ENCODE measurements at regions not wholly inside any gene's neighbourhood (a gene's known extent, or its start where the extent isn't known, plus 50 kb on each side); places are given as distances from the start of the nearest gene placed in this dataset.
"Not testable (repeated sequence)": the region's sequence is repeated elsewhere in the genome, so short reads cannot be mapped to it uniquely, and the experiment has no call there.

DNA sequence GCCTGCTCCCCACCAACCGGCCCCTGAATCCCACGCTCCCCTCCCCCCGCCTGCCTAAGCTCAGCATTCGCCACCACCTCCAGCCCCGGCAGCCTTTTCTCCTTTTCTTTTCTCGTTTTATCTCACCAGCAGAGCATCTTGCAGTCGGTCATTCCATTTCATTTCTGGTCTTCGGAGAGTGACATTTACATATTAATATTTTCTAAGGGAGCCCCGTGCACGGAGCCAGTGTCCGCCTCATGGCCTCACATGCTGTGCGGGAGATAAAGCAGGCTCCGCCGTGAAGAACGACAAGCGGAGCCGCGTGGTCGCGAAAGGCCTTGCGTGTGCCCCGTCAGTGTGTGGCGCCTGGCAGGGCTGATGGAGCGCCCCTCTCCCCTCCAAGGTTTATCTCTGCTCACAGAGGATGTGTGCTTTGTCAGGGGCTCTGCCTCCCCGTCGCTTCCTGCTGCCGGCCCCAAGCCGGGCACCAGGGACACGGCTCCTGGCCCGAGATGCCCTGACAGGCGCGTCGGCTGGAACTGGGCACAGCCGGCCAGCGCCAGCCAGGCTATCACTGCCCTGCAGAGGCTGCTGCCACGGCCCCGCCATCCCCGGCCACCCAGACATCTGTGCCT lies 95.5 kb upstream of the GSE1 start:
- no peaks in the 10 kb centered on the region for H3K36me3 ChIP-seq (ENCODE audit: control insufficient read depth, low read length)
- no peaks in the 10 kb centered on the region for H3K9me2 ChIP-seq (replicated peaks; ENCODE audit: control insufficient read depth, low read length)
- no peaks in the 10 kb centered on the region for H3K4me1 ChIP-seq (ENCODE audit: control insufficient read depth, low read length)
- H3K27me3 ChIP-seq (ENCODE audit: control insufficient read depth, low read length) = no peaks in the 10 kb centered on the region
- H3F3A ChIP-seq (ENCODE audit: control insufficient read depth, insufficient read depth) = no peaks in the 10 kb centered on the region
- H4K20me1 ChIP-seq (ENCODE audit: control insufficient read depth, insufficient read depth, low read depth, low read length) = no peaks in the 10 kb centered on the region
- TF ChIP-seq EZH2phosphoT487 (IDR thresholded peaks at IDR 0.05; ENCODE audit: borderline replicate concordance, low read length) (no peak), CTCF (IDR thresholded peaks at IDR 0.05; ENCODE audit: low read depth, low read length, poor library complexity, severe bottlenecking) (no peak)
- H3K4me3 ChIP-seq (ENCODE audit: low read length) = no peak overlapping the region
- H3K9me3 ChIP-seq (ENCODE audit: control insufficient read depth, insufficient read depth, low read length) = no peaks in the 10 kb centered on the region
- no peak overlapping the region for H3K27ac ChIP-seq (ENCODE audit: low read depth, low read length)
- H3K4me2 ChIP-seq (ENCODE audit: low read length) = no peak overlapping the region
- H3K79me2 ChIP-seq (ENCODE audit: control insufficient read depth, low read length) = no peaks in the 10 kb centered on the region

- H3K4me3 ChIP-seq (ENCODE audit: low read length) = no peak overlapping the region
- no peaks in the 10 kb centered on the region for H3K27me3 ChIP-seq (ENCODE audit: control insufficient read depth, low read length)
- no peaks in the 10 kb centered on the region for H3K79me2 ChIP-seq (ENCODE audit: control insufficient read depth, low read length)
- no peaks in the 10 kb centered on the region for H3K9me2 ChIP-seq (replicated peaks; ENCODE audit: control insufficient read depth, low read length)
- TF ChIP-seq CTCF (IDR thresholded peaks at IDR 0.05; ENCODE audit: low read depth, low read length, poor library complexity, severe bottlenecking) (no peak), EZH2phosphoT487 (IDR thresholded peaks at IDR 0.05; ENCODE audit: borderline replicate concordance, low read length) (no peak)
- no peak overlapping the region for H3K4me2 ChIP-seq (ENCODE audit: low read length)
- no peaks in the 10 kb centered on the region for H3K36me3 ChIP-seq (ENCODE audit: control insufficient read depth, low read length)
- no peaks in the 10 kb centered on the region for H4K20me1 ChIP-seq (ENCODE audit: control insufficient read depth, insufficient read depth, low read depth, low read length)
- no peaks in the 10 kb centered on the region for H3K9me3 ChIP-seq (ENCODE audit: control insufficient read depth, insufficient read depth, low read length)
- H3K4me1 ChIP-seq (ENCODE audit: control insufficient read depth, low read length) = no peaks in the 10 kb centered on the region
- H3F3A ChIP-seq (ENCODE audit: control insufficient read depth, insufficient read depth) = no peaks in the 10 kb centered on the region
- no peak overlapping the region for H3K27ac ChIP-seq (ENCODE audit: low read depth, low read length)
Observed at GRCh38 chr16:85518398-85519049, 94.6 kb upstream of the GSE1 start.

- H3K4me2 ChIP-seq (ENCODE audit: low read length); H3K79me2 ChIP-seq (ENCODE audit: control insufficient read depth, low read length); H3K27me3 ChIP-seq (ENCODE audit: control insufficient read depth, low read length); H3K4me1 ChIP-seq (ENCODE audit: control insufficient read depth, low read length); H3K9me2 ChIP-seq (replicated peaks; ENCODE audit: control insufficient read depth, low read length); H4K20me1 ChIP-seq (ENCODE audit: control insufficient read depth, insufficient read depth, low read depth, low read length); H3F3A ChIP-seq (ENCODE audit: control insufficient read depth, insufficient read depth); H3K9me3 ChIP-seq (ENCODE audit: control insufficient read depth, insufficient read depth, low read length); H3K4me3 ChIP-seq (ENCODE audit: low read length); H3K27ac ChIP-seq (ENCODE audit: low read depth, low read length); H3K36me3 ChIP-seq (ENCODE audit: control insufficient read depth, low read length): not testable (repeated sequence)
Observed at GRCh38 chr16:85519050-85519440, 94.1 kb upstream of the GSE1 start.

GRCh38 chr16:85519540-85520231 lies 93.4 kb upstream of the GSE1 start:
- H4K20me1 ChIP-seq (ENCODE audit: control insufficient read depth, insufficient read depth, low read depth, low read length) = no peaks in the 10 kb centered on the region
- H3K27ac ChIP-seq (ENCODE audit: low read depth, low read length) = no peak overlapping the region
- H3K9me3 ChIP-seq (ENCODE audit: control insufficient read depth, insufficient read depth, low read length) = no peaks in the 10 kb centered on the region
- no peak overlapping the region for H3K4me2 ChIP-seq (ENCODE audit: low read length)
- H3K79me2 ChIP-seq (ENCODE audit: control insufficient read depth, low read length) = no peaks in the 10 kb centered on the region
- H3F3A ChIP-seq (ENCODE audit: control insufficient read depth, insufficient read depth) = no peaks in the 10 kb centered on the region
- TF ChIP-seq CTCF (IDR thresholded peaks at IDR 0.05; ENCODE audit: low read depth, low read length, poor library complexity, severe bottlenecking) (no peak), EZH2phosphoT487 (IDR thresholded peaks at IDR 0.05; ENCODE audit: borderline replicate concordance, low read length) (no peak)
- H3K4me1 ChIP-seq (ENCODE audit: control insufficient read depth, low read length) = no peaks in the 10 kb centered on the region
- no peaks in the 10 kb centered on the region for H3K27me3 ChIP-seq (ENCODE audit: control insufficient read depth, low read length)
- H3K9me2 ChIP-seq (replicated peaks; ENCODE audit: control insufficient read depth, low read length) = no peaks in the 10 kb centered on the region
- no peak overlapping the region for H3K4me3 ChIP-seq (ENCODE audit: low read length)
- no peaks in the 10 kb centered on the region for H3K36me3 ChIP-seq (ENCODE audit: control insufficient read depth, low read length)
